ENCODE measurements at regions not wholly inside any gene's neighbourhood (a gene's known extent, or its start where the extent isn't known, plus 50 kb on each side); places are given as distances from the start of the nearest gene placed in this dataset.

DNA sequence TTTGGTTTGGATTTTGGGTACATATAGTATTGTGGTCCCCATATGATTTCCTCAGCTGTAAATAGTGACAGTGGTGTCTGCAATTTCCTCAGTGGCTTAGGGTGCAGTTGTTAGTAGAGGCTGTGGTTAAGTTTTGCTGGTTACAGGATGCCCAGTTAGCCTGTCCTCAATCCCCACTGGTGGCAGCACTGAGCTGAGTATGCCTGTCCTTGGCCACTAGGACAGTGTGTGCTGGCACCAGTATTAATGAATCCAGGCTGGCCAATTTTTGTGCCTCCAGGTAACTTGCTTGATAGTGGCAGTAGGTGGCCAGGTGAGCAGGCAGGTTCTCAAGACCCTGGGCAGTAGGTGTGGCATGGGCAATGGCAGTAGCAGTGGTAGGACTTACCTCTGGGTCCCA lies 973.1 kb downstream of the TMEM182 start:
- DNase-seq (ENCODE audit: low spot score), result no peak

DNA sequence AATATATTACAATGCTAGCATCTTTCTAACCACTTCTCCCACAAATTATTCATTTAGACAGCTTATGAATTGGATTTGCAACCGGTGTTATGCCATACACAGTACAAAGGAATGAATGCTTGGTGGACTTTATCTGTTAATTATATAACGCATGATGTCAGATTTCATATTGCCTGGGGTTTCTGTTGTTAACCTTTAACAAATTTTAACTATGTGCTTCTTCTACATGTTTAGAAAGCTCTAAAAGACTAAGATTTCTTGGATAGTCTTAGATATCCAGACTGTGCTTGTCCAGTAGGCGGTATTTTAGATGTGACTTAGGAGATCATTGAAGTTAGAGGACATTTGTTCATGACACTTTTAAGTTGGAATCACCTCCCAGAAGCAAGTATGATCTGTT lies 976.3 kb downstream of the TMEM182 start:
- no peak for DNase-seq (ENCODE audit: low spot score)

DNA sequence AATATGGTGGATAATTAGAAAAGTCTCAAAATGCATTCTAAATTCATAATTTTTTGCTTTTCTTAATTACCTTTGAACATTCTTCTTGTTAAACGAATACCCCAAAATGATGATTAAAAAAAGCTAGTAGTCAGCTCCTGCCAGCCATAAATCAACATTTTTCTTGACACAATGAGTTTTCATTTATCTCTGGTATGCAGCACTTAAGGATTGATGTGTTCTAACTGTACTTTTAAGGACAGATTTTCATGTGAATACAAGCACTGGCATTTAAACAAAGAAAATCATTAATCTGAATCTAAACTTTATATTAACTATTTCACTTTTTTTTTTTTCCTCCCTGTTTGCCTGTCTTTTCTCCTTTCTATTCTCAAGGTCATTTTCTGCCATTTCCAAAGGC lies 976.8 kb downstream of the TMEM182 start:
- no peak for DNase-seq (ENCODE audit: low spot score)

DNA sequence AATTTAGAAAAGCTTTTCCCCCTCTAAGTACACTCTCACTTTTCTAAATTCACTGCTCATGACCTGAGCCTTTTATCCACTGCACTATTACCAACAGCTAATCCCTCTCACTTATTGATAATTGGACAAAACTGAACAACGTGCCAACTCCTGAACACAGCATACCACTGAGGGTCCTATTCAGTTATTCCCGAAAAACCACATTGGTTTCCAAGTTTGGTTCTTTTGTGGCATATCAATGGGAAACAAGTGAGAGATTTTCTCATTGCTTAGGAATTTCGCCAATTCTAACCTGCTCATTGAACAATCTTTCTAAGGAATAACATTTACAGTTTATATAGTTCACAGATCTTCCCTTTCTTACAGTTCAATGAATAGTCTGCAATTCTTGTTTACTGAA lies 977.4 kb downstream of the TMEM182 start:
- DNase-seq (ENCODE audit: low spot score), result no peak

DNA sequence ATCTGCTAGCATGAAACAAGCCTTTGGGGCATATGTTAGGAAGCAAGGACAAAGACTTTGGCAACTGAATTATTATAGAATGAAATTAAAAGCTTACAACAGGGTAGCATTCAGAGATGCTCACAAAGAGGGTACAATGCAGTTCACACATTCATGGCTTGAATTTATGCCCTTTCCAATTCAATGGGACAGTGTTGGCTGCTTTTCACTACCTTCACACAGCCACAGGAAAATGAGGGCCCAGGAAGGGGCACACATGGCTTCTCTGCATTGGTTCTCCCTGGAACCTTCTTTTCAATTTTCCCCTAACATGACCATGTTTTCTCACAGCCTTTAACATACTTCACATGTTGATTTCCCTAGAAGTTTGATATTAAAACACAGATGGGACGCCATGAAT lies 978.1 kb downstream of the TMEM182 start:
- no peak for DNase-seq (ENCODE audit: low spot score)

DNA sequence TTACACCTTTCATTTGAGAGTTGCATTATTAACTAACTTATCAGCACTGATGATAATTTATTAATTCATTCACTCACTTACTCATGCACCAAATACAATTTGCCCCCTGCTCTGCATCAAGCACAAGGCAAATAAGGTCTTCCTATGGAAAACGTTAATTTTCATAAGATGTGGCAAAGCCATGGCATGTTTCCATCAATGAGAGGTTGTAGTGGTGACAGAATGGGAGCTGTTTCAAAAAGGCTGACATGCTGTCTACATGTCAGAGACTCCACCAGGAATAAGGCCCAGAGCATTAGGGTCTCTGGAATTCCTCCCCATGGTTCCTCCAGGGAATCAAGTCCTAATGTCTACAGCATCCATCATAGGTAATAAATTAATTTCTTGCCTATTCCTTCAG lies 978.8 kb downstream of the TMEM182 start:
- no peak for DNase-seq (ENCODE audit: low spot score)

DNA sequence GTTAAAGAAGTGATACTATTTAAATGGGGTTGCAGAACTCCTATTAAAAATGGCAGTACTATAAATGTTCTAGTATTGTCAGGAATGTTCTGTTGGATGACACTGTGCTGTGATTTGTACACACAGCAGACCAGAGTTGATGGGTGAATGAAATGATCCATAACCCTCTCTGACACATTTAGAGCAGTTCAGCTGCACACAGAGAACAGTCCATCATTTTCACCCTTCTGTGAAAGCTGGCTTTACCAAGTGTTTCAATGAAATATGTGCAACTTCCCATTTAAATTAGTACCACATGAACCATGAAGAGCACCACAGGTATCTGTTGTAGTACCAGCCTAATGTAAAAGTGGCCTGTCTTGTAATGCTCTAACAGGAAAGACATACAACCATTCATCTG lies 981.4 kb downstream of the TMEM182 start:
- no peak for DNase-seq (ENCODE audit: low spot score)

DNA sequence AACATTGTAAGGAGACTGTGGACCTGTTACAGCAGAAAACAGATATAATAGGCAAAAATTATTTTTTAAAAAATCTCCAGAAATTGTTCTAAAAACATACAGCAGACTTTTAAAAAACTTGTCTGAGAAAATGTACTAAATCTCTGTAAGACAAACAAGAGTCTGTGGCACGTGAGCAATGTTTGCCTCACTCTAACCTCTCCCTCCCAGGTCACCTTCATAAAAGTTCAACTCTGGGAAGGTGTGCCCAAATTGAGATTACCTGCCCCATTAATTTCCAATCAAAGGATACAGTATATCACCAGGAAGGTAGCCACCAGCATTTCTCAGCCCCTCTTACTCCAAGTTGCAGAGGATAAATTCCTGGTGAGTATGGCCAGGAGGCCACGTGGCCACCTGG lies 992.7 kb downstream of the TMEM182 start:
- no peak for DNase-seq (ENCODE audit: low spot score)

DNA sequence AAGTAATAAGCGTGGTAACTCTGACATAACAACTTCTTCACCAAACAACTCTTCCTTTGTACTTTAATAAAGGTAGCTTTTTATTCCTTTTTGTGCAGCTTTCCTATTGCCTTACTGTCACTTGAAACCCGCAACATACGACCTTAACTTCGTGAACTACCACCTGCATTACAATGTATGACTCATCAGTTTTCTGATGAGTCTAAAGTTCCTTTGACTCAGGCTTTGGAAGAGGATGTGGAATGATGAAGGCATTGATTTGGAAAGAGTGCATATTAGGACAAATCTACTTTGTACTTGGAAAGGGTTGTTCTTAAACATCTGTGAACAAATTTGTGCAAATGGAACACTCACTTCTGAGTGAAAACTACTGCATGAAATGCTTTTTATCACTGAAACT lies 1012.1 kb downstream of the TMEM182 start:
- no peak for DNase-seq (ENCODE audit: low spot score)

DNA sequence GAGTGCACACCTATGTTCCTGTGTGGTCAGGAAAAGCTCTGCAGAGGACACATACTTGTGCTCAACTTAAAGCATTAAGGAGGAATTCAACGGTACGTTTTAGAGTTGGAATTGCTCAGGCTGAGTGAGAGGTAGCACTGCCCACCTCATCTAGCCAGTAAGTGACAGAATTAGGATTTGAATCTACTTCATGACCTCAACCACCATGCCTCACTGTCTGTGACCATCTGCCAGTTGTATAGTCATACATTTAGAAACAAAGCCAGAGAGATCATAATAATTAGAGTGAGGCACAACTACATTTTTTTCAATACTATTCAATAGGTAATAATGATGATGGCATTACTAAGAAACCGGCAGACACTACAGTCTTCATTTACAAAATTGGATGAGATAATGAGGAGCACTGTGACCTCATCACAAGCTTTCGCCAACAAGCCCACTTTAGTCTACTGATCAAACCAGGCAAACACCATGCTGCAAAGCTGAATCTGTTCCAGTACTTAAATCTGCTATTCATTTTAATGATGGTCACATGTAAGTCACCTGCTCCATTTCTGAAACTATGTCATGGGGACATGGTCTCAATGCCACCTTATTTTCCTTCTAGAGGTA lies 1018.4 kb downstream of the TMEM182 start:
- no peak for DNase-seq (ENCODE audit: low spot score)

DNA sequence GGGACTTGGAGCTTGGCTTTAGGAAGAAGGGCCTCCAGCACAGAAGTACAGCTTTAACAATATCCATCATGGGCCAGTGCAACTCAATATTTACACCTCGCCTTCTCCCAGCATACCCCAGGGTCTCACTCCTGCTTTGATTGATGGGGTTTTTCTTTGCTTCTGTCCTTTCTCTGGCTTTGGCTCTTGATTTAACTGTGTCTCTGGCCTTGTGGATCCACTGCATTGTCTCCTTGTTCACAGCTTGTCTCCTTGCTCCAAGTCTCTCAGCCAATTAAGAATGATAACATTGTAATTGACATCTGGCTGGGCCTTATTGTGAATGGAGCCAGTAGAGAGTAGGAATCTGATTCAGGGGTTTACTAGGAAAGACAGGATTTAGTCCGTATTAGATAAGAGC lies 1019.5 kb downstream of the TMEM182 start:
- DNase-seq (ENCODE audit: low spot score), result no peak

DNA sequence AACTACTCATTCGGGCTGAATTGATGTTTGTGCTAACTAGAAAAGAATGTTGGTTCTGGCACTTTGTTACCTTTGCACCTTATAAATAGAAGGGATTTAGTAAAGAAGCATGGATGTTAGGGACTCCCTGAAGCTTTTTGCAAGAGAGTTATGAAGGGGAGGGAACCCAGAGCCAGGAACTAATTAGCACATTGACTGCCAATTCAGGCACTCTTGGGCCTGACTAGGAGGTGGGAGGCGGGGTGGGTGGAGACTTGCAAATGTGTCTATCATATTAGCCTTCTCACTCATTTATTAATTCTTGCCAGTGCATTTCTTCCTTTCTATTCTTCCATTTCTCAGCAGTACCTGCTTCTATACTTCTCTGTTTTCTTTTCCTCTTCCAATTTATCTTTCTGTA lies 1022.4 kb downstream of the TMEM182 start:
- no peak for DNase-seq (ENCODE audit: low spot score)

DNA sequence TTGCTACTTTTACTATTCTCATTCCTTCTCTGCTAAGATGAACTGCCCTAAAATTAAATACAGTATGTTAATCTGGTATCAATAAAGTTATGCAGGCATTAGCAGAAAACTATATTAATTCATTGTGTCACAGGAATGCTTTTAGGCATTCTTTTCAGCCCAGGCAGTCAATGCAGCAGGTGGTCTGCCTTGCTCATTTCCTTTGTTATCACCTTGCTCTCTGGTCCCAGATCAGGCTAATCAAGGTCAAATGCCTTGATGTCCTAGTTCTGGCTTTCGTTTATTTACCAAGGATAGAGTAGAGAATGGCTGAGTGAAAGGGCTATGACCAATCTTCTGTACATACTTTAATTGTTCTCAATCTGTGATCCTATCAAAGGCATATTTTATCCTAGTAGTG lies 1023.6 kb downstream of the TMEM182 start:
- DNase-seq (ENCODE audit: low spot score), result no peak

DNA sequence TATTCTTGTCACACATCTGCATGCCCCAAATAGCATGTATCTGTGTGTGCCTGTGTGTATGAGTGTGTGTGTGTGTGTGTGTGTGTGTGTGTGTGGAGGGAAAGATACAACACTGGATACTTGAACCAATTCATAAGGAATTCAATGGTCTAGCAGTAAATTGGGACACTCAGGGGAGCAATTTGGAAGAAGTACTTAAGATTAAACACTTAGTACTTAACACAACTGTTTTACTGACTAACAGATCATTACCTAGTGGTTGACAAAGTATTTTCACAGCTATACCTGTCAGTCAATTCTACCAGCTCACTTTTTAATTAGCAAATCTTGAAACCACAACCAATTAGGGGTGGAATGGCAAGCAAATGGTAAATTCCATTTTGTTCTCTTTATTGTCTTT lies 1024.1 kb downstream of the TMEM182 start:
- no peak for DNase-seq (ENCODE audit: low spot score)

DNA sequence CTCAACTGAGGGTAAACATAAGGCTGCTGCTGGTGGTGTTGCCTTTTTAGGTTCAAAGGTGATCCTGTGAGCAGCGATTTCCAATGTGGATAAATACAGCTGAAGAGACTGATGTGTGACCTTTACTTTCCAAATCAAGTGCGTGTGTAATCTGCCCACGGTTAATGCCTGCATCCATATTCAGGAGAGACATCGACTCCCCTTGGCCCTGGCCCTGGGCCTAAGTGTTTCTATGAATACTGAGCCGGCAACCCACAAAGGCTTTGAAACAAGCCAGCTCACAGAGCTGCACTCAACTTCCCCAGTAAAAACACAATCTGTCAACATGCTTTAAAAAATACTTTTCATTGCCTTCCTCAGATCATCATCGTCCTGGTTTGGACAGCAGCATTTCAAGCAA lies 1026.6 kb downstream of the TMEM182 start:
- no peak for DNase-seq (ENCODE audit: low spot score)

DNA sequence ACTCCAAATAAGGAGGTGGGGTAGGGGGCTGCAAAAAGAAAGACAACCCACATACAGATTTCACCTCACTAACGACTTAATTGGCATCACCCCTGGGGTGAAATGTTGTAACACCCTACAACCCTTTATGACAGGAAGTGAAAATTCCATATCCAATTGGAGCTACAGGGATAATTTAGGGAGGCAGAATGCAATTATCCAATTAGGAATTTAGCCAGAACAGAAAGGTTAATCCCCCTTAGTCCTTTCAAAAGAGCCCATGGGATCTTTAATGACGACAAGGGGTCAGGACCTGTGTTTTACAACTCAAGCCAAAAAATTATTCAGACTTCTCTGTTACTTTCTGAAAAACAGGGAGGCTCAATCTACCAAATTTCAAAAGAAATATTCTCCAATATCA lies 1027.1 kb downstream of the TMEM182 start:
- DNase-seq (ENCODE audit: low spot score), result no peak

DNA sequence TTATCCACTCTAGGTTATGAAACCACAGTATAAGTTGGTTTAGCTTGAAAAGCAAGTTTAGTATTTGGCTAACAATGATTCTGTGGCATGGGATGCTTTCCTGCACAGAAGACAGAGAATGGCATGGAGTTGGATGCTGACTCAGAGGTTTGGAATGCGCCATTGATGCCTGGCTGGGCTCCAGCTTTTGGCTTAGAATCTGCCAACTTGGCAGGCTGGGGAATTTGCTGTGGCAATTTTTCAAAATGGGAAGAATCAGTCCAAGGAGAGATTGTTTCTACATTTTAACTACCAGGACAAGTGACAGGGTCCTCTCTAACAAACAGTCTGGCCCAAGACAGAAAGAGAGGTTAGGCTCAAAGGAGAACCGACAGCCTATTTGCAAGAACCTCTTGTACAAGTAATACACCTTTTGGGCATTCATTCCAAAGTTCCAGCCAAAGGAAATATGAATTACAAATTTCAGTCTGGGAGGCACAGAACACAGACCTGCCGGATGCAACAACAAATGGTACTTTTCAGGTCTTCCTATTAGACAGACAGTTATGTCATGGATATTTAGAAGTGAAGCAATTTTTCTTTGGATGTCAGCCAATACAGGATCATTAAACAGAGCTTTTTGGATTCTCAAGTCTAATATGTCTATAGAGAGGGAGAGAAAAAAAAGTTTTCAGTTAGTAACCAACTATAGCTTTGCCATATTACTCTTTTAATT lies 1027.7 kb downstream of the TMEM182 start:
- no peak for DNase-seq (ENCODE audit: low spot score)

DNA sequence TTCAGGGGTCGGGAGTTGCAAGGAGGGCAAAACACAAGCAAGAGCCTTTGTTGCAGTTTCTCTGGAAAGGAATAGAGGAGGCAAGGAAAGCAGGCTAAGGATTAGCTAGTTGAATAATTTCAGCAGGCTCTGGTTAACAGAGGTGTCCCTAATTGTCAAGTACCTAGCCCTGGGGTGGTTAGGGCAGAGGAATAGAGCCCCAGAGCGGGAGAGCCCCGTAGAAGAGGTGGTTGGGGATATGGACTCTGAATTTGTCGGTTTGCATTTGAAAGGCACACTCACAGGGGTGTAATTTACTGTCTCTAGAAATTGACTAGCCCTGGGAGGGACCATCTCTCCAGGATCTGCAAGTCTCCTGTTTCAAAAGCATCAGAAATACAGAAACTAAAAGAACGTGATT lies 1030.2 kb downstream of the TMEM182 start:
- DNase-seq (ENCODE audit: low spot score), result no peak

DNA sequence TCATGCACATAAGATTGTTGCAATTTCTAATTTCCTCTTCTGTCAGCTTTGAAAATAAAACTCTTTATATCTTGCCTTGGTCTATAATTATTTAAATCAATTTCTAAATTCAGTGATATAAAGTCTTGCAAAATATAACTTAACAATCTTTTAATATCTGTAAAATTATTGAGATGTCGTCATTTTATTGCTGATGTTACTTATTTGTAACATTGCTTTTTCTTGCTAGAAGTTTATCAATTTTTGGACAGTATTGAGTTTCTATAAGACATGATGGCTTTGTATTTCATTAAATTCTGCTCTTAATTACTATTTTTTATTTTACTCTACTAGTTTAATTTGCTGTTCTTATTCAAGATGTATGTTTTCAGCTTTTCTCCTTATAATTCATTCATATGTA lies 1036.5 kb downstream of the TMEM182 start:
- no peak for DNase-seq (ENCODE audit: low spot score)

DNA sequence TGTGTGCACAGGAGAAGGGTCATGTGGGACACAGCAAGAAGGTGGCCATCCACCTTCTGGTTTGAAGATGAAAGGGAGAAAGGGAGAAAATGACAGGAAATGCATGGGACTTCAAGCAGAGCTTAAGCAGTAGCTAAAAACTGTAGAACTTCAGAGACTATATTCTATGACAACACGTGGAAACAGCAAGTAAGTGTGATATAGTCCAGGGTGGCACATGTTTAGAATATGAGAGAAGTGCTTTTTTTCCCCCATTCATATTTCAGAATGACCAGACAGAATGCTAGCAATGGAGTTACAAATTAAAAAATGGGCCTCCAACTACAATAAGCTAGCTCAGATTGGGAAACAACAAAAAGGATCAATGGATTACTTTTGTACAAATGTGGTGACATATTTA lies 1042.2 kb downstream of the TMEM182 start:
- DNase-seq (ENCODE audit: low spot score), result no peak

DNA sequence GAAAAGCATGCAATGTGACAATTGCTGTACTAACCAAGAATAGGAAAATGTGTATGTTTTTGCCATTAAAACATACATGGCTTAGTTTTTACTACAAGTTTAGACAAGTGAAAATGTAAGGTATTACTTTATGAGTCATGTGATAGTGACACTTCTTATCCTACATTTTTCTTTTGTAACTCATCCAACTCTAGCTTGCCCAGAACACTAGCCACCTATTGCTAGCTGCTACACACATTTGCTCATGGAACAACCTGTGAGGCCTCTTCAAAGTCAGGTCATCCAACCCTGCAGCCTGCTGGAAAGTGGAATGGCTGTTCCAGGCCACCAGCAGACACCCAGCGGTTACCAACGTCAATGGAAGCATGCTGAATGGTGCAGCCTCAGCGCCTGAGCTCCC lies 1043.9 kb downstream of the TMEM182 start:
- DNase-seq (ENCODE audit: low spot score), result no peak

DNA sequence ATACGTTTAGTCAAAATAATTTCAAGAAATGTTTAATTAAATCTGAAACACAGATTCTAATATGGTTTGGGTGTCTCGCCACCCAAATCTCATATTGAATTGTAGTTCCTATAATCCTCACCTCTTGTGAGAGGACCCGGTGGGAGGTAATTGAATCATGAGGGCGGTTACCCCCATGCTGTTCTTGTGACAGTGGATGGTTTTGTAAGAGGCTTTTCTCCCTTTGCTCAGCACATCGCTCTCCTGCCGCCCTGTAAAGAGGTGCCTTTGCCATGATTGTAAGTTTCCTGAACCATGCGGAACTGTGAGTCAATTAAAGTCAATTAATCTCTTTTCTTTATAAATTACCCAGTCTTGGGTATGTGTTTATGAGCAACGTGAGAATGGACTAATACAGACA lies 1045.1 kb upstream of the POU3F3 start:
- DNase-seq (ENCODE audit: low spot score), result no peak

DNA sequence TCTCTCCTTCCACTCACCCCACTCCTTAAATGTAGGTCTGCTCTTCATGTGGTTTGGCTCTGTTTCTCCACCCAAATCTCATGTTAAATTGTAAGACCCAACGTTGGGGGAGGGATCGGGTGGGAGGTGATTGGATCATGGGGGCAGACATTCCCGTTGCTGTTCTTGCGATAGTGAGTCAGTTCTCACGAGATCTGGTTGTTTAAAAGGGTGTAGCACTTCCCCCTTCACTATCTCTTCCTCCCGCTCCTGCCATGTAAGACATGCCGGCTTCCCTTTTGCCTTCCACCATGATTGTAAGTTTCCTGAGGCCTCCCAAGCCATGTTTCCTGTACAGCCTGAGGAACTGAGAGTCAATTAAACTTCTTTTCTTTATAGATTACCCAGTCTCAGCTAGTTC lies 1044.5 kb upstream of the POU3F3 start:
- no peak for DNase-seq (ENCODE audit: low spot score)

DNA sequence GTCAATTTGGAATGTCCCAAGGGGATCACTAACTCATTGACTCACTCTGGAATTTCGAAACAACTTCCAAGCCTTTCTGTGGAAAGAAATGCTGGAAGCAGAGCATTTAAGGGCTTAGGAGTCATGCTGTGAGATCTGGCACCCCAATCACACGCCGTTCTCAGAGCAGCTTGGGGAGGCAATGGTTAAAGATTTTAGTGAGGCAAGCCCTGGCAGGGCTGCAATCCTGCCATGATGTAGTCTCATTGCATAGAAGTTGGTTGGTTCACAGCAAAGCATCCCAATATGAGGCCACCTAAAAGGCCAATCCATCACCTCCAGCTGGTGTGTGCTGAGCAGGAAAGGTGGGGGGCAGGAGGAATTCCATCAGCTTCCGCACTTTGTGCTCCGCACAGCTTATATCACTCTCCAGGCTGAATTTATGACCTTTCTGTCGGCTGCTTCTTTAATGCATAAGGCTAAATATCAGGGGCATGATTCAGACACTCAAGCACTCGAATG lies 1043.9 kb upstream of the POU3F3 start:
- DNase-seq (ENCODE audit: low spot score), result no peak
